ENCODE measurements at regions not wholly inside any gene's neighbourhood (a gene's known extent, or its start where the extent isn't known, plus 50 kb on each side); places are given as distances from the start of the nearest gene placed in this dataset.
A peak's percentile ranks its signal among the peaks of the same experiment; 100 is the strongest.

DNA sequence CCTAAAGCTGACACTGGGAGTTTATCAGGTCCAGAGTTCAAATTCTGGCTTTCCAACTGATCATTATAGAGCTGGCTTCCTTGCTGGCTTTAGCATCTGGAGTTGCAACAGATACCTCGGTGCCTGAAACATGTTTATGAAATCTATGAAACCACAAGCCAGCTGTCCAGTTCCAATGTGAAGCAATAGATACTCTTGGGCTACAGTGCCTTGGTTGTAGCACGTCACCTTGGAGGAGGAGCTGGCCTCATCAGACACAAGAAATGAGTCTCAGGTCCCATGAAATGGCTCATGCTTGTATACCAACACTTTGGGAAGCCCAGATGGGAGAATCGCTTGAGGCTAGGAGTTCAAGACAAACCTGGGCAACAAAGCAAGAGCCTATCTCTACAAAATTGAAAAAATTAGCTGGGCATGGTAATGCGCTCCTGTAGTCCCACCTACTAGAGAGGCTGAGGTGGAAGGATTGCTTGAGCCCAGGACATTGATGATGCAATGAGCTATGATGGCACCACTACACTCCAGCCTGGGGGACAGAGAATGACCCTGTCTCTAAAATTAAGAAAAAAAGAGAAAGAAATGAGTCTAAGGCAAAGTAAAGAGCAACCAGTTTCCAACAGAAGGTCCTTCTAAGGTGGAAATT lies 132.5 kb upstream of the ZNF648 start:
- TF ChIP-seq, protein P1, sequence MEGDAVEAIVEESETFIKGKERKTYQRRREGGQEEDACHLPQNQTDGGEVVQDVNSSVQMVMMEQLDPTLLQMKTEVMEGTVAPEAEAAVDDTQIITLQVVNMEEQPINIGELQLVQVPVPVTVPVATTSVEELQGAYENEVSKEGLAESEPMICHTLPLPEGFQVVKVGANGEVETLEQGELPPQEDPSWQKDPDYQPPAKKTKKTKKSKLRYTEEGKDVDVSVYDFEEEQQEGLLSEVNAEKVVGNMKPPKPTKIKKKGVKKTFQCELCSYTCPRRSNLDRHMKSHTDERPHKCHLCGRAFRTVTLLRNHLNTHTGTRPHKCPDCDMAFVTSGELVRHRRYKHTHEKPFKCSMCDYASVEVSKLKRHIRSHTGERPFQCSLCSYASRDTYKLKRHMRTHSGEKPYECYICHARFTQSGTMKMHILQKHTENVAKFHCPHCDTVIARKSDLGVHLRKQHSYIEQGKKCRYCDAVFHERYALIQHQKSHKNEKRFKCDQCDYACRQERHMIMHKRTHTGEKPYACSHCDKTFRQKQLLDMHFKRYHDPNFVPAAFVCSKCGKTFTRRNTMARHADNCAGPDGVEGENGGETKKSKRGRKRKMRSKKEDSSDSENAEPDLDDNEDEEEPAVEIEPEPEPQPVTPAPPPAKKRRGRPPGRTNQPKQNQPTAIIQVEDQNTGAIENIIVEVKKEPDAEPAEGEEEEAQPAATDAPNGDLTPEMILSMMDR (IDR thresholded peaks at IDR 0.05; ENCODE audit: insufficient read depth, low read length): no peak
- peak; percentile 99 for TF ChIP-seq POLR2AphosphoS5 (IDR thresholded peaks at IDR 0.05; ENCODE audit: low read depth)
